GM11168 (cell line): ENCODE measurements at regions not wholly inside any gene's neighbourhood (a gene's known extent, or its start where the extent isn't known, plus 50 kb on each side); places are given as distances from the start of the nearest gene placed in this dataset.
"Not testable (repeated sequence)": the region's sequence is repeated elsewhere in the genome, so short reads cannot be mapped to it uniquely, and the experiment has no call there.

Experiments used
- in situ Hi-C: fragments of 300-500 bp; cut with MboI; formaldehyde crosslinking; loops from one replicate; pipeline ENCODE4 v1.12.0; 2022; ENCODE audit warnings: low sequenced_read_pairs; ENCODE audit not compliant: unreplicated experiment

- in situ Hi-C loops = no loop called here
These were observed 211.6 kb upstream of the MMADHC start for GRCh38 chr2:149799013-149799705.

- in situ Hi-C loops = no loop called here
These were observed 209.5 kb upstream of the MMADHC start for GRCh38 chr2:149797030-149797429.

- in situ Hi-C loops = no loop called here
These were observed 202.0 kb upstream of the MMADHC start for GRCh38 chr2:149789549-149789948.

DNA sequence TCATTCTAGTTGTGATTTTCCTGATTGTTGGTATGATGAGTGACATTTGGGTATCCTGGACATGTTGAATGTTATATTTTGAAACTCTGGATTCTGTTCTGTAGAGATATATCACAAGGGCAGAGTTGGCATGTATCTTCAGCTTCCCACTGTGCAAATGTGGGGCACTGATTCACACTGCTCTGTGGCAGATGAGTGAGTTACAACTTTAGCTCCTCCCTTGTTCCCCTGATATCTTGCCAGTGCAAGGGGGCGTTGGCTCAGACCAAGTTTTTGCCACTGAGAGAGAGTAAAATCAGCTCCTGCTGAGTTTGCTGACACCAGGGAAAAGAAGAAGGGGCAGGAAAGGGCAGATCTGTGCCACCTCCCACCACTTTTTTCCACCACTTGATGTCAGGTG, 199.6 kb upstream of the MMADHC start:
- in situ Hi-C loops = no loop called here

GRCh38 chr2:149783284-149783683, 195.7 kb upstream of the MMADHC start:
- in situ Hi-C loops = no loop called here

DNA sequence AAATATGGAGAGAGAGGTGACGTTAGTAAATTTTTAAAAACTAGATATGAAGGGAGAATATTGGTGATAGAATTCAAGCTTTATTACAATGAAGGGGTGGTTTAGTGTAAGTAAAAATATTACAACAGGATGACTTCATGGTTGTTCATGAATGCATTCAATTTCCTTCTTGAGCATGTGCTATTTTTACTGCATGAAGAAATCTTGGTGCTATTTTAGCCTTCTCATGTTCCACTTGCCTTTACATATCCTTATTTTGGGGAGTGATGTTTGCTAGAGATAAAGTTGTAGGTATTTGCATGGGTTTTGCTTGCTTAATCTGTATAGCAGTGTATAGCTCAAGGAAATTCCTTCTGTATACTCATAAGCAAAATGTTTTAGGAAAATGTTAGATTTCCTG, 195.0 kb upstream of the MMADHC start:
- in situ Hi-C loops = no loop called here

DNA sequence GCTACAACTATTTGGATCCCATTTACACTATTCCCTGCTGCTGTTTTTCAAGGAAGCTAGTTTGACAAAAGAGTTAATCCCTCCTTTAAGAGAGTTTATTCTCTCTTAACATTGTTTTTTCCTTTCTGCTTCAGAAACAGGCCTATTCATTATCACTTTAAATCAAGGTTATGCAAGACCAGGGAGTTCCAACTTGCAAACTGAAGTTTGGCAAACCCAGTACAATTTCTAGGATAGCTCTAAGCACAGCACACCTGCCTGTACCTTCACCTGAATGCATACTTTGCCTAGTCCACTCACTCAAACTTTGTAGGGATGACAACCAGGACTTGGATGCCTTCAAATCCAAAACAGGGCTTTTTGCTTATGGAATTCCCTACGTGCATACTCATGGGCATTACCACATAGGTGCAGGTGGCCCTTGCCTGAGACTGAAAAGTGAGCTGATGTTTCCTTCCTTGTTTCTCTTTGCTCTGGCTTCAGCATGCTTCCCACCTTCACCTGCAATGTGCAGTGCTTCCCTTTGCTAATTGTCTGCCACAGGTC, 193.8 kb upstream of the MMADHC start:
- in situ Hi-C loops = no loop called here

- in situ Hi-C loops = no loop called here
These were observed 185.4 kb upstream of the MMADHC start for GRCh38 chr2:149773006-149773405.

DNA sequence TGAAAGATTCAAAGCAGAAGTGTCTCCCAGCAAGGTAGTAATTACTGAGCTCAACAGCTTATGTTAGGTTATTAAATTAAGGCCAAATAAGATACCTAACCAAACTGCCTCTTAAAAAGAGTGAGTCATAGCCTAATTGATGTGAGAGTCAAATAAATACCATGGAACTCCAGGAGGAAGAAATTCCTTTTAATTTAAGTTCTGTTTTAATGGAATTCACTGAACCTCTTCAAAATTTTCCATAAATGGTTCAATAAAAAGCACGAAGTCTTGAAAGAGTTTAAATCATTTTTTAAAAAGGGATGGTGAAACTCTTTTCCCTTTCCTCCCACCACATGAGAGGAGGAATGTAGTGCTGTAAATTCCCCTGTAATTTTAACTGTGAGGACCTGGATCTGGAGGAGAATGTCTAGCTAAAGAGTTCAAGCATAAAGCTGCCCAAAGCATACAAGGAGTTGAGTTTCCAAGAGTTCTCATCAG, 180.8 kb upstream of the MMADHC start:
- in situ Hi-C loops = no loop called here

DNA sequence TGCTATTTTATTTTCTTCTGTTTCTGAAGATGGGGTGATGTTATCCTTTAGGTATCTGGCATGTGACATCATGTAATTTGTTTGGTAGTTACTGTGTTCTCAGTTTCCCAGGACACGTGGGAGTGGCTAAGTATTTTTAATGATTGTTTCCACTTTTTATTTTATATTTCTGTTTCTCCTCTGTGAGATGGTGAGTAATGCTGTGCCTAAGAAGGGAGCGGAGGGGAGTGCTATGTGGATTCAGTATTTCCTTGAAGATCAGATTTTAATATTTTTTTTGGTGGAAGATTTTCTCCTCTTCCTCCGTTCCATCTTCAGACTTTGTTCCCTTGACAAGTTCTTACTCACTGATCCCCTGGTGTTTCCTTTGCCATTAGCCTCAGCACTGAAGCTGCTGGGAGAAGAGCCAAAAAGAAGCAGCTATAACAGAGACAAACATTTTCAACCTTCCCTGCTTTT, 180.0 kb upstream of the MMADHC start:
- in situ Hi-C loops = no loop called here

- in situ Hi-C loops = no loop called here
These were observed 178.8 kb upstream of the MMADHC start for GRCh38 chr2:149766339-149766738.

GRCh38 chr2:149765636-149766035, 178.1 kb upstream of the MMADHC start:
- in situ Hi-C loops = no loop called here

- in situ Hi-C loops = no loop called here
These were observed 177.4 kb upstream of the MMADHC start for GRCh38 chr2:149765003-149765402.

DNA sequence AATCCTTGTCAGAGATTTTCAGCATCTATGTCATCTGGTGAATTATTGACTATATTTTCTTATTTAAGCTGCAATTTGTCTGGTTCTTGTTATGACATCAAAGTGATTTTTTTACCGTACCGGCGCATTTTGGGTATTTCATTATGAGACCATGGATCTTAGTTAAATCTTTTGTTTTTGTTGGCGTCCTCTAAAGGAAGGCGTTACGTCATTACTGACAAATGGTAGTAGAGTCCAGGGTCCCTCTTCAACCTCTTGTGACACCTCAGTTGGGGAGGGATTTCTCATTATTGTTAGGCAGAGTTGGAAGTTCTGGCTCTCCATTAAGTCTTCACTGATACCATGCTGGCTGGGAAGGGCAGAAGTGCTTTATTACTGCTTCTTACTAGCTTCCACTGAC, 175.8 kb upstream of the MMADHC start:
- in situ Hi-C loops = no loop called here

DNA sequence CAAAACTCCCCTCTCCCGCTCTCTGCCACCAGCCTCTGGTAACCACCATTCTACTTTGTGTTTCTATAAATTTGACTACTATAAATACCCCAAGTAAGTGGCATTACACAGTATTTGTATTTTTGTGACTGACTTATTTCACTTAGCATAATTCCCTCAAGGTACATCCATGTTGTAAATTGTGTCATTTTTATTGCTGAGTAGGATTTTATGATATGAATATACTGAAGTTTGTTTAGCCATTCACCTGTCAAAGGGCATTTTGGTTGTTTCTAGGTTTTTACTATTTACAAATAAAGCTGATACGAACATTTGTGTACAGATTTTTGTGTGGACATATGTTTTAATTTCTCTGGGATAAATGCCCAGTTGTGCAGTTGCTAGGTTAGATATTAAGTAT, 174.0 kb upstream of the MMADHC start:
- in situ Hi-C loops = no loop called here

GRCh38 chr2:149759382-149759781, 171.8 kb upstream of the MMADHC start:
- in situ Hi-C loops = not testable (repeated sequence)

GRCh38 chr2:149754722-149755121, 167.1 kb upstream of the MMADHC start:
- in situ Hi-C loops = not testable (repeated sequence)

DNA sequence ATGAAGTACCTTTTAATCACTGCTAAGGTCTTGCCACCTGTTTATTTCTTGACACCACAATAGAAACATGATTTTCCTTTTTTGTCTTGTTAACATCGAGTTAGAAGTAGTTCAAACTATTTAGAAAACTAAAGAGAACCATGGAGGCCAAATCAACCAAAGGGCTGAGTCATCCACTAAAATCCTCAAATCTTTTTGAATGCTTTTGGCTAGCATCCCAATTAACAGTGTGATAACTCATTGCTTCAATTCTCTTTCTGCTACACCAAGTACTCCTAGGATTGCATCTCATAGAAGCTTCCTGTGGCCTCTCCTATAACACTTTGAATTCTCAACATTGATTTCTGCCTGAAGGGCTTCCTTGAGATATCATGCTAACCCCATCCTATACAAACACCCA, 159.9 kb upstream of the MMADHC start:
- in situ Hi-C loops = no loop called here

DNA sequence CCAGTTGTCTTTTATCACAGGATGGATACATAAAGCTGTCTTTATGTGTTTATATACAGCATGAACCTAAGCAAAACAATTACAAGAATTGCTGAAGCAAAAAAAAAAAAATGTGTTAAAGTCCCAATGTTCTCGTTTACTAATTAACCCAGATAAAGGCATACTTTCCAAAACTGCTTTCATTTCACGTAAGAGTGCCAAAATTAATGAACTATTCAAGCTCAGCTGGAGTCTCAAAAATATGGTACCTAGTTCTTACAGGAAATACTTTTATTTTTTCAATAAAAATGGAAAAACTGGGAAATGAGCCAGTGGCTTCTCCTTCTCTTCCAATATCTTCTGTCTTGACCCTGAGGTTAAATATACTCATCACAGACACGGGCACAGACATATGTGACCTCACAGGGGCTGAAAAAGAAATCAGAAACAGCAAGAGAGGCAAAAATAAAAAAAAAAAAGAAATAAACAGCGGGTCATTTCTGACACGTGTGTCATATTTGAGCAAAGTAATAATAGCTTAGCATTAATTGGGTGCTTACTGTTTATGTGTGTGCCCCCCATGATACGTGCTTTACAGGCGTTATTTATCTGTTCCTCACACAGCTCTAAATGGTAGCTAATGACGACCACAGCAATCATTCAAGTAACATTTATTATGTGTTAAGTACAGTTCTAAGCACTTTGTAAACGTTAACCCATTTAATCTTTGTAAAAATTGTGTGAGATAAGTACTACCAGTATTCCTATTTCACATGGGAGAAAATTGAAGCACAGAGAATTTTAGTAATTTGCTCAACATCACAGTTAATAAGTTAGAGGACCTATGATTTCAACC, 158.0 kb upstream of the MMADHC start:
- in situ Hi-C loops = no loop called here

- in situ Hi-C loops = no loop called here
These were observed 157.3 kb upstream of the MMADHC start for GRCh38 chr2:149744865-149745264.

DNA sequence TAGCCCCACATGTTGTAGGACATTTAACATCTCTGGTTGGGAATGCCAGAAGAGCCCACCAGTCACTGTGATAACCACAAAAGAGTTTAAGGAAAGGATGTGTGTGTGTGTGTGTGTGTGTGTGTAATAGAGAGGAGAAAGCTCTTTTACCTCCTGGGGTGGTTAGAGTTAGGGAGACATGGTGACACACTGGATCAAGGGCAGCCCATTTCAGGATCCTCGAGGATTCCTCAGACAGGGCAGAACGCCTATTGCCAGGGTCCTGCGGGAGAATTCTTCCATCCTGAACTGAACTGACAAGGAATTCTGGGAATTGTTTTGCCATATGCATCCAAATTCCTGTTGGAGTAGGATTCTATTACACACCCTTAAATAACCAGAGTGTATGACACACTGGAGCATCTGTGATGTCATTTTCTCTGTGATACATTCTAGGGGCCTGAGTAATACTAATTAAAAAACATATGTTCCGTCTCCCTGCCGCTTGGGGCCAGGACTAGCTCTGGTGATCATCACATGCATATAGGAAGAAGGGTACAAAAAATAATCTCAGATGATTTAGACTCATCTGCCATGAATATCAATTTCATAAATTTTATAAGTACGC, 156.4 kb upstream of the MMADHC start:
- in situ Hi-C loops = no loop called here
